Lower leg skin (tissue), 3 donors: ENCODE measurements at regions not wholly inside any gene's neighbourhood (a gene's known extent, or its start where the extent isn't known, plus 50 kb on each side); places are given as distances from the start of the nearest gene placed in this dataset.

Experiments used
- CTCF ChIP-seq, 3 donors: fragments of 450-650 bp; IDR thresholded peaks; one replicate each; pipeline ENCODE4 v1.5.1; 2016; ENCODE audit warnings: antibody characterized with exemption in 3 of 3, mild to moderate bottlenecking in 3 of 3, moderate library complexity in 2 of 3
- POLR2A ChIP-seq, 2 donors: fragments of 450-650 bp; IDR thresholded peaks; one replicate each; pipeline ENCODE4 v1.6.1; 2016 to 2017; ENCODE audit warnings: antibody characterized with exemption in 2 of 2, mild to moderate bottlenecking in 1 of 2, moderate library complexity in 1 of 2

- TF ChIP-seq CTCF (IDR thresholded peaks at IDR 0.05), result no peak
- TF ChIP-seq POLR2A (IDR thresholded peaks at IDR 0.05), result no peak
Observed at GRCh38 chr11:115672412-115672811, 168.2 kb upstream of the CADM1 start.
